Natural killer cell (primary cell): ENCODE measurements at regions not wholly inside any gene's neighbourhood (a gene's known extent, or its start where the extent isn't known, plus 50 kb on each side); places are given as distances from the start of the nearest gene placed in this dataset.

Source experiments
- ATAC-seq, 3 donors: fragments of 150-1000 bp in 2 of 3; fragments of 200-7000 bp in 1 of 3; cut with Tn5 transposase; 1 replicate in 1 of 3; 2 replicates in 2 of 3; pipeline ENCODE4 v1.10.0; 2021; ENCODE audit warnings: mild to moderate bottlenecking in 2 of 3, moderate library complexity in 2 of 3
- DNase-seq, 2 donors: peaks; one replicate each; pipeline versions ENCODE4 v3.0.0 to v3.0.0-alpha.2; 2013 to 2021; ENCODE audit warnings: mixed read lengths in 1 of 2
- H3K27ac ChIP-seq: one replicate; pipeline ENCODE4 v1.5.1; 2013; ENCODE audit warnings: mild to moderate bottlenecking, low read length
- H3K27me3 ChIP-seq: one replicate; pipeline ENCODE4 v1.6.1; 2013; ENCODE audit warnings: low read length; ENCODE audit not compliant: control insufficient read depth, insufficient read depth
- H3K36me3 ChIP-seq: one replicate; pipeline ENCODE4 v1.6.1; 2013; ENCODE audit warnings: low read length; ENCODE audit not compliant: control insufficient read depth, insufficient read depth
- H3K4me1 ChIP-seq: one replicate; pipeline ENCODE4 v1.6.1; 2013; ENCODE audit warnings: low read length; ENCODE audit not compliant: control insufficient read depth, insufficient read depth
- H3K4me3 ChIP-seq: one replicate; pipeline ENCODE4 v1.5.1; 2013; ENCODE audit warnings: low read length
- H3K9me3 ChIP-seq: one replicate; pipeline ENCODE4 v1.6.1; 2013; ENCODE audit warnings: low read length; ENCODE audit not compliant: control insufficient read depth, insufficient read depth
- H3K27ac Mint-ChIP-seq, 2 donors: one replicate each; pipeline ENCODE4 v1.8.0; 2022; ENCODE audit warnings: mild to moderate bottlenecking in 2 of 2, mixed read lengths in 2 of 2, moderate library complexity in 1 of 2
- H3K27me3 Mint-ChIP-seq, 2 donors: one replicate each; pipeline ENCODE4 v1.8.0; 2022; ENCODE audit warnings: low read depth in 2 of 2, mixed read lengths in 2 of 2
- H3K36me3 Mint-ChIP-seq: one replicate; pipeline ENCODE4 v1.8.0; 2022; ENCODE audit warnings: mixed read lengths
- H3K4me1 Mint-ChIP-seq, 2 donors: one replicate each; pipeline ENCODE4 v1.8.0; 2022; ENCODE audit warnings: mixed read lengths in 2 of 2
- H3K4me3 Mint-ChIP-seq: one replicate; pipeline ENCODE4 v1.8.0; 2022; ENCODE audit warnings: mild to moderate bottlenecking, moderate library complexity, mixed read lengths
- H3K9me3 Mint-ChIP-seq, 2 donors: one replicate each; pipeline ENCODE4 v1.8.0; 2022; ENCODE audit warnings: mixed read lengths in 2 of 2
- CTCF ChIP-seq: fragments of 200-600 bp; IDR thresholded peaks from one replicate; pipeline ENCODE4 v1.8.0; 2022; ENCODE audit warnings: antibody characterized with exemption
- WGBS: methylation state at CpG from one replicate; pipeline ENCODE4 v1.1.7; 2013; ENCODE audit warnings: missing lambda C conversion rate; ENCODE audit not compliant: insufficient coverage; 5-methylcytosine and 5-hydroxymethylcytosine counted together
- intact Hi-C: fragments of 100-400 bp; cut with micrococcal nuclease; formaldehyde crosslinking; loops from one replicate; pipeline ENCODE4 v1.14.2; 2022

- Histone ChIP-seq H3K4me3 (no peak overlapping the region), H3K27me3 (no peaks in the 10 kb centered on the region), H3K36me3 (no peaks in the 10 kb centered on the region), H3K4me1 (no peaks in the 10 kb centered on the region), H3K27ac (no peak overlapping the region), H3K9me3 (no peaks in the 10 kb centered on the region)
- peaks cover 8 to 11% of the 10 kb centered on the region in 2 donors for H3K9me3 Mint-ChIP-seq
- no peaks in the 10 kb centered on the region for H3K27me3 Mint-ChIP-seq
- 74% methylated on average over 2 of the region's 2 CpGs for WGBS
- H3K27ac Mint-ChIP-seq, result no peak overlapping the region
- no peaks in the 10 kb centered on the region for H3K36me3 Mint-ChIP-seq
- no peak overlapping the region for H3K4me3 Mint-ChIP-seq
- no peak for DNase-seq
- ATAC-seq, result no peak
- TF ChIP-seq CTCF, result no peak
- intact Hi-C loops, result no loop called here
- H3K4me1 Mint-ChIP-seq, result no peaks in the 10 kb centered on the region
These were observed 248.5 kb downstream of the SLITRK1 start for GRCh38 chr13:83633746-83634145.

- no peak overlapping the region for H3K4me3 Mint-ChIP-seq
- WGBS, result 89% methylated on average over 2 of the region's 2 CpGs
- H3K4me1 ChIP-seq, result no peaks in the 10 kb centered on the region
- H3K9me3 Mint-ChIP-seq, result peaks cover 5 to 7% of the 10 kb centered on the region in 2 donors
- intact Hi-C loops, result no loop called here
- TF ChIP-seq CTCF, result no peak
- H3K36me3 ChIP-seq, result no peaks in the 10 kb centered on the region
- H3K4me3 ChIP-seq, result no peak overlapping the region
- peaks cover 10% of the 10 kb centered on the region for H3K9me3 ChIP-seq
- H3K27me3 Mint-ChIP-seq, result no peaks in the 10 kb centered on the region
- no peaks in the 10 kb centered on the region for H3K36me3 Mint-ChIP-seq
- DNase-seq (no peak), ATAC-seq (no peak)
- H3K4me1 Mint-ChIP-seq, result no peaks in the 10 kb centered on the region
- H3K27ac ChIP-seq, result no peak overlapping the region
- no peak overlapping the region for H3K27ac Mint-ChIP-seq
- no peaks in the 10 kb centered on the region for H3K27me3 ChIP-seq
These were observed 259.9 kb downstream of the SLITRK1 start for GRCh38 chr13:83622422-83622784.

GRCh38 chr13:83621765-83622421 lies 260.4 kb downstream of the SLITRK1 start:
- no peak overlapping the region for H3K4me3 Mint-ChIP-seq
- no peaks in the 10 kb centered on the region for H3K4me1 Mint-ChIP-seq

More at GRCh38 chr13:83621765-83622421, 260.4 kb downstream of the SLITRK1 start:
- Mint-ChIP-seq H3K36me3 (no peaks in the 10 kb centered on the region), H3K27me3 (no peaks in the 10 kb centered on the region), H3K9me3 (peaks cover 5% of the 10 kb centered on the region in 2 donors), H3K27ac (no peak overlapping the region)
- Histone ChIP-seq H3K27me3 (no peaks in the 10 kb centered on the region), H3K36me3 (no peaks in the 10 kb centered on the region), H3K4me1 (no peaks in the 10 kb centered on the region), H3K27ac (no peak overlapping the region), H3K4me3 (no peak overlapping the region), H3K9me3 (peaks cover 10% of the 10 kb centered on the region)
- no peak for ATAC-seq
- no peak for DNase-seq
- intact Hi-C loops, result no loop called here
- no peak for TF ChIP-seq CTCF
- 89% methylated on average over 10 of the region's 10 CpGs for WGBS
